ENCODE measurements at regions not wholly inside any gene's neighbourhood (a gene's known extent, or its start where the extent isn't known, plus 50 kb on each side); places are given as distances from the start of the nearest gene placed in this dataset.

DNA sequence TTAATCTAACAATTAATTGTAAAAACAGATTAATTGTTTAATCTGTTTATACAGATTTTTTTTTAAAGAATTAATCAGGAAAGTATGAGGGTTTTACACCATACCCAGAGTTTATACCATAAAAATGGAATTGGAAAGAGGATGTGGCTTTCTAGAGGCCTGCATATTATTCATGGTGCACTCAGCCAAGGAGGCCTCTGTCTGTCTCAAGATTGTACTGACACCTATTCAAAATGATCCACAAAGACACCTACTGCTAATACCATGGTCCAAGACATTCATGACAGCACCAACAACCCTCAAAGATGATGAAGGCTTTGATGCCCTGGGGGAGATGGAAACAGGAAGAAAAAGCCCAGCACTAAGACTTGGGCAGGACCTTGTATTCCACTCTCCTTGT, 58.1 kb upstream of the MAST4 start:
- TF ChIP-seq, protein P1, sequence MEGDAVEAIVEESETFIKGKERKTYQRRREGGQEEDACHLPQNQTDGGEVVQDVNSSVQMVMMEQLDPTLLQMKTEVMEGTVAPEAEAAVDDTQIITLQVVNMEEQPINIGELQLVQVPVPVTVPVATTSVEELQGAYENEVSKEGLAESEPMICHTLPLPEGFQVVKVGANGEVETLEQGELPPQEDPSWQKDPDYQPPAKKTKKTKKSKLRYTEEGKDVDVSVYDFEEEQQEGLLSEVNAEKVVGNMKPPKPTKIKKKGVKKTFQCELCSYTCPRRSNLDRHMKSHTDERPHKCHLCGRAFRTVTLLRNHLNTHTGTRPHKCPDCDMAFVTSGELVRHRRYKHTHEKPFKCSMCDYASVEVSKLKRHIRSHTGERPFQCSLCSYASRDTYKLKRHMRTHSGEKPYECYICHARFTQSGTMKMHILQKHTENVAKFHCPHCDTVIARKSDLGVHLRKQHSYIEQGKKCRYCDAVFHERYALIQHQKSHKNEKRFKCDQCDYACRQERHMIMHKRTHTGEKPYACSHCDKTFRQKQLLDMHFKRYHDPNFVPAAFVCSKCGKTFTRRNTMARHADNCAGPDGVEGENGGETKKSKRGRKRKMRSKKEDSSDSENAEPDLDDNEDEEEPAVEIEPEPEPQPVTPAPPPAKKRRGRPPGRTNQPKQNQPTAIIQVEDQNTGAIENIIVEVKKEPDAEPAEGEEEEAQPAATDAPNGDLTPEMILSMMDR (IDR thresholded peaks at IDR 0.05): no peak
- no peak for TF ChIP-seq POLR2A (IDR thresholded peaks at IDR 0.05)
- H3K4me1 ChIP-seq: no peaks in the 10 kb centered on the region
- intact Hi-C loops (cut with DNase I; ENCODE audit: low total_unique reads): no loop called here
- H3K27me3 ChIP-seq: no peaks in the 10 kb centered on the region
- no peak for DNase-seq
- H3K27ac ChIP-seq: no peak overlapping the region
- no peaks in the 10 kb centered on the region for H3K9me3 ChIP-seq
- H3K4me3 ChIP-seq: no peak overlapping the region
- no peaks in the 10 kb centered on the region for H3K36me3 ChIP-seq

DNA sequence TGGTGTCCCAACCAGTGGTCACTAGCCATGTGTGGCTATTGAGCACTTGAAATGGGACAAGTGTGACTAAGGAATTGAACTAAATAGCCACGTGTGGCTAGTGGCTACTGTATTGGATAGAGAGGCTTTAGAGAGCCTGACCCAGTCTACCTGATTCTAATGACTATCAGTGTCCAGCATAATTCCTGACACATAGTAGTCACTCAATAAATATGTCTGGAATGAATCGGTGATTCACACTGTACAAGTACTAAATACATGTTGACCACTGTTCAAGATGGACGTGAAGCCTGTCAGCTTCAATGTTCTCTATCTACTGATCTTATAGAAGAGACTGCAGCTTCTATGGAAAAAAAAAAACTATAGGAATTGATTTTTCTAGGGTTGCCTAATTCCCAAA, 57.7 kb upstream of the MAST4 start:
- no peak overlapping the region for H3K4me3 ChIP-seq
- no peaks in the 10 kb centered on the region for H3K27me3 ChIP-seq
- H3K4me1 ChIP-seq: no peaks in the 10 kb centered on the region
- no peaks in the 10 kb centered on the region for H3K9me3 ChIP-seq
- no peaks in the 10 kb centered on the region for H3K36me3 ChIP-seq
- TF ChIP-seq POLR2A (IDR thresholded peaks at IDR 0.05): no peak
- TF ChIP-seq, protein P1 (IDR thresholded peaks at IDR 0.05): no peak
- intact Hi-C loops (cut with DNase I; ENCODE audit: low total_unique reads): no loop called here
- no peak overlapping the region for H3K27ac ChIP-seq
- DNase-seq: no peak

DNA sequence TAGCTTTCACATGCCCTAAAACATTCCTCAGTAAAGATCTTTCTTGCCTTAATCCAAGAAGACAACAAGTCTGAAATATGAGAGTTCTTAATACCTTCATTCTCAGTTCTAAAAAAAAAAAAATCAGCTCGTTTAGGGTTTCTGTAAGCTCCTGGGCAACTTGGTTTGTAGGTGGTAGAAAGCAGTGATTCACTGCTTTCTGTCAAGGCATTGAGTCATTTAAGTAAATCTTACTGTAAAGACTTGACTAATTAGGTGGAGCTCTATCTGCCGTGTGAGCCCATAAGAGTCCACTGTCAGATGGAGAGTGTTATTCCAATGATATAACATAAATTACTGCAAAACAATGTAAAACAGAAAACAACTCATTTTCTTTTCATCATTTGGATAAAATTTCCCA, 56.1 kb upstream of the MAST4 start:
- intact Hi-C loops (cut with DNase I; ENCODE audit: low total_unique reads): no loop called here
- H3K27me3 ChIP-seq: no peaks in the 10 kb centered on the region
- H3K9me3 ChIP-seq: no peaks in the 10 kb centered on the region
- no peak overlapping the region for H3K27ac ChIP-seq
- no peak for DNase-seq
- TF ChIP-seq, protein P1 (IDR thresholded peaks at IDR 0.05): no peak
- no peak for TF ChIP-seq POLR2A (IDR thresholded peaks at IDR 0.05)
- H3K36me3 ChIP-seq: no peaks in the 10 kb centered on the region
- no peaks in the 10 kb centered on the region for H3K4me1 ChIP-seq
- H3K4me3 ChIP-seq: no peak overlapping the region

DNA sequence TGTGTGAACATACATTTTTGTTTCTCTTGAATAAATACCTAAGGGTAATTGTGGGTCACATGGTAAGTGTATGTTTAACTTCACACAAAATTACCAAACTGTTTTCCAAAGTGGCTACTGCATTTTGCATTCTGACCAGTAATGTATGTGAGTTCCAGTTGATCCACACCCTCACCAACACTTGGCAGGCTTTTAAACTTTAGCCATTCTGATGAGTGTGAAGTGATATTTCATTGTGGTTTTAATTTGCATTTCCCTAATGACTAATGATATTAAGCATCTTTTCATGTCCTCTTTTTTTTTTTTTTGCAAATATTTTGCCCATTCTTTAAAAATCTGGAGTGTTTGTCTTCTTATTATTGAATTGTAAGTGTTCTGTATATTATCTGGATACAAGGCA, 53.5 kb upstream of the MAST4 start:
- no peak for TF ChIP-seq POLR2A (IDR thresholded peaks at IDR 0.05)
- TF ChIP-seq, protein P1 (IDR thresholded peaks at IDR 0.05): no peak
- DNase-seq: no peak
- intact Hi-C loops (cut with DNase I; ENCODE audit: low total_unique reads): no loop called here
- Histone ChIP-seq H3K9me3 (peaks cover 0 to 3% of the 10 kb centered on the region in 2 donors), H3K4me3 (no peak overlapping the region), H3K27me3 (no peaks in the 10 kb centered on the region), H3K36me3 (no peaks in the 10 kb centered on the region), H3K4me1 (no peaks in the 10 kb centered on the region), H3K27ac (no peak overlapping the region)

Measured in uterus (tissue), 3 donors.